RWPE2 (cell line): ENCODE measurements at regions not wholly inside any gene's neighbourhood (a gene's known extent, or its start where the extent isn't known, plus 50 kb on each side); places are given as distances from the start of the nearest gene placed in this dataset.
"Not testable (repeated sequence)": the region's sequence is repeated elsewhere in the genome, so short reads cannot be mapped to it uniquely, and the experiment has no call there.

Experiments
- ATAC-seq: fragments of 200-7000 bp; cut with Tn5 transposase; 3 replicates; pipeline ENCODE4 v1.9.1; 2021; ENCODE audit warnings: low read depth
- DNase-seq: peaks from one replicate; pipeline ENCODE4 v3.0.0-alpha.2; 2020; ENCODE audit warnings: low spot score
- H3K27ac ChIP-seq: fragments of 450-650 bp; 2 replicates; pipeline ENCODE4 v1.5.1; 2017; ENCODE audit warnings: mild to moderate bottlenecking; ENCODE audit not compliant: poor library complexity, severe bottlenecking
- H3K27me3 ChIP-seq: fragments of 250-450 bp; sonication (Bioruptor Pico); 2 replicates; pipeline ENCODE4 v1.5.1; 2021; ENCODE audit warnings: mild to moderate bottlenecking, moderate library complexity; ENCODE audit not compliant: insufficient read depth, poor library complexity, severe bottlenecking
- H3K36me3 ChIP-seq: fragments of 250-450 bp; sonication (Bioruptor Pico); 2 replicates; pipeline ENCODE4 v1.5.1; 2020; ENCODE audit warnings: low read depth, mild to moderate bottlenecking, moderate library complexity
- H3K4me1 ChIP-seq: fragments of 250-450 bp; sonication (Bioruptor Pico); 2 replicates; pipeline ENCODE4 v1.5.1; 2021; ENCODE audit warnings: mild to moderate bottlenecking, moderate library complexity; ENCODE audit not compliant: insufficient read depth, poor library complexity, severe bottlenecking
- H3K4me3 ChIP-seq: fragments of 250-450 bp; sonication (Bioruptor Pico); 2 replicates; pipeline ENCODE4 v1.5.1; 2021; ENCODE audit warnings: mild to moderate bottlenecking, moderate library complexity; ENCODE audit not compliant: severe bottlenecking
- H3K9me3 ChIP-seq: fragments of 250-450 bp; sonication (Bioruptor Pico); 2 replicates; pipeline ENCODE4 v1.5.1; 2021; ENCODE audit warnings: mild to moderate bottlenecking, moderate library complexity; ENCODE audit not compliant: severe bottlenecking
- CTCF ChIP-seq: fragments of 450-650 bp; IDR thresholded peaks from one replicate; pipeline ENCODE4 v1.5.1; 2017; ENCODE audit warnings: mild to moderate bottlenecking, moderate library complexity; ENCODE audit not compliant: poor library complexity, severe bottlenecking

- H3K27me3 ChIP-seq, result no peaks in the 10 kb centered on the region
- no peak for TF ChIP-seq CTCF
- H3K36me3 ChIP-seq, result no peaks in the 10 kb centered on the region
- DNase-seq, result no peak
- no peak overlapping the region for H3K27ac ChIP-seq
- no peaks in the 10 kb centered on the region for H3K4me1 ChIP-seq
- no peak for ATAC-seq
- no peak overlapping the region for H3K4me3 ChIP-seq
- no peaks in the 10 kb centered on the region for H3K9me3 ChIP-seq
Observed at GRCh38 chrX:40224658-40225057, 126.9 kb upstream of the BCOR start.

- H3K9me3 ChIP-seq, H3K27ac ChIP-seq, H3K27me3 ChIP-seq, ATAC-seq, DNase-seq, H3K36me3 ChIP-seq, H3K4me1 ChIP-seq, H3K4me3 ChIP-seq: not testable (repeated sequence)
Observed at GRCh38 chrX:40222612-40223011, 124.9 kb upstream of the BCOR start.

- H3K27me3 ChIP-seq, result no peaks in the 10 kb centered on the region
- DNase-seq, result no peak
- no peaks in the 10 kb centered on the region for H3K9me3 ChIP-seq
- no peak overlapping the region for H3K4me3 ChIP-seq
- no peaks in the 10 kb centered on the region for H3K4me1 ChIP-seq
- H3K27ac ChIP-seq, result no peak overlapping the region
- no peak for TF ChIP-seq CTCF
- no peak for ATAC-seq
- H3K36me3 ChIP-seq, result no peaks in the 10 kb centered on the region
Observed at GRCh38 chrX:40213092-40213491, 115.3 kb upstream of the BCOR start.

- no peaks in the 10 kb centered on the region for H3K4me1 ChIP-seq
- no peak for TF ChIP-seq CTCF
- no peaks in the 10 kb centered on the region for H3K36me3 ChIP-seq
- H3K4me3 ChIP-seq, result no peak overlapping the region
- no peaks in the 10 kb centered on the region for H3K9me3 ChIP-seq
- ATAC-seq, result 0 out of 3 replicates have a peak, but pooled peaks have one; percentile 29
- H3K27ac ChIP-seq, result no peak overlapping the region
- no peaks in the 10 kb centered on the region for H3K27me3 ChIP-seq
- no peak for DNase-seq
Observed at GRCh38 chrX:40209951-40210617, 112.3 kb upstream of the BCOR start.

GRCh38 chrX:40207626-40208025, 109.9 kb upstream of the BCOR start:
- DNase-seq, result no peak
- Histone ChIP-seq H3K36me3 (no peaks in the 10 kb centered on the region), H3K4me1 (no peaks in the 10 kb centered on the region), H3K27ac (no peak overlapping the region), H3K4me3 (no peak overlapping the region), H3K9me3 (no peaks in the 10 kb centered on the region), H3K27me3 (no peaks in the 10 kb centered on the region)
- no peak for TF ChIP-seq CTCF
- ATAC-seq, result peak; percentile 54; the same call in 2 of the 3 replicates
